ENCODE measurements at regions not wholly inside any gene's neighbourhood (a gene's known extent, or its start where the extent isn't known, plus 50 kb on each side); places are given as distances from the start of the nearest gene placed in this dataset.
"Not testable (repeated sequence)": the region's sequence is repeated elsewhere in the genome, so short reads cannot be mapped to it uniquely, and the experiment has no call there.

GRCh38 chr20:6662309-6662708 lies 105.2 kb upstream of the BMP2 start:
- DNase-seq (ENCODE audit: low spot score): no peak

DNA sequence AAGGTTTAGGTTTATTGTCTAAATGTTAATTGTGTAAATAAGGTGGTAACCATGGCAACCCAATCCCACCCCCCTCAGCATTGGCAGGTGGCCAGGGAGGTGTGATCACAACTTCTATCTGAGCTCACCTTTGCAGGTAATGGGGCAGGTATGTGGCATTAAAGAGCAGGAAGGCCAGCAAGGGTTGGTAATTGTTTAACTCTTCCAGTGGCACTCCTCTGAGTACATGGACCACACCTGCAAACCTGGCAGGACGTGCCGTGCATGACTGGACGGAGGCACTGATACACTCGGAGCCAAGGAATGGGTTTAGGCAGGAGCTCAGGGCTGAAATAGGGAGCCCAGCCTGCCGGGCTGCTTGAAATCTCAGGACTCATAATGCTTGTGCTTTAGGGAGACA lies 107.0 kb upstream of the BMP2 start:
- DNase-seq (ENCODE audit: low spot score): peak; percentile 68

GRCh38 chr20:6658909-6659308 lies 108.6 kb upstream of the BMP2 start:
- DNase-seq (ENCODE audit: low spot score): not testable (repeated sequence)

GRCh38 chr20:6657904-6658303 lies 109.6 kb upstream of the BMP2 start:
- no peak for DNase-seq (ENCODE audit: low spot score)

GRCh38 chr20:6657111-6657510 lies 110.4 kb upstream of the BMP2 start:
- DNase-seq (ENCODE audit: low spot score): no peak

DNA sequence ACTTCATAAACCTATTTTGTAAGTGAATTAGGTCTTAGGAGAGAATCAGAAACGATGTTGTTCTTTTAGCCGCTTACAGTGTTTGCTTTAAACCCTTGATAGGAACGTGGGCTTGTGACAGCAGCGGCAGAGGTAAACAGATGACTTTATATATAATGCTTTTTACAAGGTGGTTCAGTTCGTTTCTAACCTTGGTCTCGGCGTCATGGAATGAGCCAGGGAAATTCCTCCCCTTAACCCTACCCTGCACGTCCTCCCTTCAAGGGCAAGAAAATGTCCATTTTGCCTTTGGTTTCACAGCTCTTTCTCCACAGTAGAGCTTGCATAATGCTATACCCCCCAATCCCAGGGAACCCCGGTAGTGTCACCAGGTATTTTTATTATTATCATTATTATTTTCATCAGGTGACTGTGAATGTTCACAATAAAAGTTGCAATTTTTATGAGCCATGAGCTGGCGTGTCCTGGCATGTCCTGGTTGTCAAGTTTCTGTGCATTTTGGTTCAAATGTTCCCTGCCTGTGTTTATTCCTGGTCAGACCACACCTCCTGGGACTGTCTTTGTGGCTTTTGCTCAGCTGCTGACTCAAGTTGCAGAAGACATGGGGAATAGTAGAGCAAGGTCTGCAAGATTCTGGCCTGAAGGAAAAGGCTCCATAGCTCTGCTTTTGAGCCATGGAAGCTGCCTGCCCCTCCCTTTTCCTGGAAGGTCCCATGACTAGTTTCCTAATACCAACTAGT lies 112.8 kb upstream of the BMP2 start:
- DNase-seq (ENCODE audit: low spot score): no peak

GRCh38 chr20:6651561-6651960 lies 115.9 kb upstream of the BMP2 start:
- no peak for DNase-seq (ENCODE audit: low spot score)

DNA sequence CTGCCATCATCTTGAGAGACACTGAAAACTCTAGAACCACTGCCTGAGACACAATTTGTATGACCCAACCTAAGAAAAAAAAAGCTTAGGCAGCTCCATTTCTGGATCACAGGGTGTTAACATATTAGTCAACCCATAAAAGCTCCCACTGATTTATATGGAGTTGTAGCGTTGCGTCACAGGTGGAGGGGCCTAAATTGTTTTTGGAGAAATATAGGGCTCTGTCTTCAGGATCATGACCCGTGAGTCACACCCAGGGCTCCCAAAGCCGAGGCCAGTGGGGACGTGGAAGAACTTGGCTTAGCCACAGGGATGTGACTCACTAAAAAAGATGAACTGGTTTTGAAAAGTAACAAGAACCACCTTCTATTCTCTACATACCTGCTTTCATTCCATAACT lies 116.5 kb upstream of the BMP2 start:
- peak; percentile 56 for DNase-seq (ENCODE audit: low spot score)

- DNase-seq (ENCODE audit: low spot score): no peak
Measured at GRCh38 chr20:6646021-6646636, 121.4 kb upstream of the BMP2 start.

- DNase-seq (ENCODE audit: low spot score): no peak
Measured at GRCh38 chr20:6644813-6645628, 122.5 kb upstream of the BMP2 start.

- DNase-seq (ENCODE audit: low spot score): peak; percentile 21
Measured at GRCh38 chr20:6641012-6641411, 126.5 kb upstream of the BMP2 start.

DNA sequence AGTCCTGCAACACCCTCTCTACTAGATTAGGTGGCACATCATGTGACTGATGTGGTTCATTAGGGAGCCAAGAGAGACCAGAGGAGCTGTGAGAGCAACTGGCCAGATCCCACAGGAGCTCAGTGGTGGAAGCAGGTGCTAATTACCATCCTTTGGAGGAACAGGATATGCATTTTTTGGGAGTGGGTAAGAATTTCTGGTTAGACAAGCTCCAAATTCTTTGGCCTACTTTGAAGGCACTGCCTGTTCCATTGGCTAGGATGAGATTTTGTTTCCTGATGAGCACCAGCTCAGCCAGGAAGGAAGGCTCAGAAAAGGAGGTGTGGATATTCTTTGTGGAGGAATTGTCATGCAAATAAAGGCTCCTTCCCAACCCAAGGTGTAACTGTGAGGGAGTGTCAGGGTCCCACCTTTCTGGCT lies 130.3 kb upstream of the BMP2 start:
- DNase-seq (ENCODE audit: low spot score): no peak

GRCh38 chr20:6636209-6637159 lies 131.0 kb upstream of the BMP2 start:
- peak; percentile 83 for DNase-seq (ENCODE audit: low spot score)

GRCh38 chr20:6635034-6635736 lies 132.3 kb upstream of the BMP2 start:
- no peak for DNase-seq (ENCODE audit: low spot score)

GRCh38 chr20:6632187-6632586 lies 135.3 kb upstream of the BMP2 start:
- no peak for DNase-seq (ENCODE audit: low spot score)

- DNase-seq (ENCODE audit: low spot score): no peak
Measured at GRCh38 chr20:6630514-6630913, 137.0 kb upstream of the BMP2 start.

GRCh38 chr20:6629564-6629963 lies 137.9 kb upstream of the BMP2 start:
- no peak for DNase-seq (ENCODE audit: low spot score)

DNA sequence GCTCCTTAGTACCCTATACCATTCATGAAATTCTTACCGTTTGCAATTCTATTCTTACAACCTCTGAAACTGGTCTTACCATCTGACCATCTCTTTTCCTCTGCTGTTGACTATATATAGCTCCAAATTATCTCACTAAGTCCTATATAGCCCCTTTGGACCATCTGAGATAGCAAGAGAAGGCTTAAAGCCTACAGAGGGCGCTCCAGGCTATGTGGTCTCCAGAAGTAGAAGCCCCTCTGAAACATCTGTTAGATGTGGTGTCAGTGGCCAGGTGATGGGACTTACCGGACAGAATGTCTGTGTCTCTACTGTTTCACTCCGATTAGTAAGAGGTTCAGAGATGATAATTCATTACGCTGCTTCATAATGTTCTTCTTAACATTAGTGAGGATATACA lies 140.7 kb upstream of the BMP2 start:
- DNase-seq (ENCODE audit: low spot score): no peak

GRCh38 chr20:6623989-6624388 lies 143.5 kb upstream of the BMP2 start:
- DNase-seq (ENCODE audit: low spot score): peak; percentile 14

DNA sequence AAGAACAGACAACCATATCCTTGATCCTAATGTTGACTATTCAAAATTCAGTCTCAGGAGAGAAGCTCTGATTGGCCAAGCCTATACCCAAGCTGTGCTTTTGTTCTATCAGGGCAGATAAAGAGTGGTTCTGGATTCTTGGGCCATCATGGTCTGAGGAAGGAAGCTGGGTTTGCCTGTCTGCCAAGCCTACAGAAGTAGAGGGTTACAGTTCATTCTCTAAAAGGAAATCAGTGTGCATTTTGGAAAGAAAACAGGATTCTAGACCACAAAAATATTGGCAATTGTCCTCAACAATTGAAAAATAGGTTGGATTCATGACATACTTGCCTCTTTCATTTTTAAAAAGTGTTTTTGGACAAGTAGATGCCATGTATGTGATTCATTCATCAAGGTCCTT lies 145.4 kb upstream of the BMP2 start:
- no peak for DNase-seq (ENCODE audit: low spot score)

GRCh38 chr20:6618051-6618450 lies 149.4 kb upstream of the BMP2 start:
- no peak for DNase-seq (ENCODE audit: low spot score)

All from HT-29 (cell line).